ENCODE measurements at regions not wholly inside any gene's neighbourhood (a gene's known extent, or its start where the extent isn't known, plus 50 kb on each side); places are given as distances from the start of the nearest gene placed in this dataset.

DNA sequence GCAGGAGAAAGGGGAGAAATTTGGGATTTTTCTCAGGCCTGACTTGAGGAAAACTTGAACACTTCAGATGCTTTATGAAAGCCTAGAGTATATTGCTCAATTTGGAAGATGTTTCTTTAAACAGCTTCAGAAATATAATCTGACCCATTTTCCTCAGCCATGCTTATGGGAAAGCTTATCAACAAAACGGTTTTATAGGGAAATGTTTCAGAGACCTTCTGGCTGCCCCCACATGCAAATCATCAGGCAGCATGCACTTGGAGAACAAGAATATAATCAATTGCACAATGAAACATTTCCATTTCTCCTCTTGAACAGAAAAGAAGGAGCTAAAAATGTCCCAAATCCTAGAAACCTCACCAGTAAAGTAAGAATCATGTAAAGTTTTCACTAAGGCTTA, 411.2 kb upstream of the ETAA1 start:
- no peak for DNase-seq

DNA sequence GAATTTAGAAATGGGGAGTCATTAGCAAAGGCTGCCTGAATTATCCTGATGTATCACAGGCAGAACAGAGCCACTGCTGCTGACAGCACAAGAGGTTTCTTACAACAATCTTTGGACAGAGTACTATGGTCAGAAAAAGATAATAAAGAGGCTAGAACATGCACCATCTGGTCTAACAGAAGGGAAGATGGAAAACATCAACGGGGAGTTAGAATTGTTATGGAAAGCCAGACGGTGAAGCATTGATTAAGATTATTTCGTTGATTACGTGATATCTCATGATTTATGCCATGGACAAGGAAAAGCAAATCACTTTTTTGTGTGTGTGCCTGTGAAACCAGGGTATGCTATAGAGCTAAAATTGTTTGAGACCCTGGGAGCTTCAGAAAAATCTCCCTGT, 409.4 kb upstream of the ETAA1 start:
- no peak for DNase-seq

DNA sequence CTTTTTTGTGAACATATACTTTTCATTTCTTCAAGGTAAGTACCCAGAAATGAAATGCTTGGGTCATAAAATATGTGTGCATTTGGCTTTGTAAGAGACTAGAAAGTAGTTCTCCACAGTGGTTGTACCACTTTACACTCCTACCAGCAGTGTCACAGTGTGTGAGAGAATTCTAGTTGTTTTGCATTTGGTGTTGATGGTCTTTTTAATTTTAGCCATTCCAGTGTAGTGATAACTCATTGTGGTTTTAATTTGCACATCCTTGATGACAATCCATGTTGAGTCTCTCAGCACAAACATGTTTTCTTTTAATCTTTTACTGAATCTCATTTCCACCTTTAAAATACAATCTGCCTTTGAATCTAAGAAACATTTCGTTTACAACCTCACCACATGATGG, 402.5 kb upstream of the ETAA1 start:
- no peak for DNase-seq

DNA sequence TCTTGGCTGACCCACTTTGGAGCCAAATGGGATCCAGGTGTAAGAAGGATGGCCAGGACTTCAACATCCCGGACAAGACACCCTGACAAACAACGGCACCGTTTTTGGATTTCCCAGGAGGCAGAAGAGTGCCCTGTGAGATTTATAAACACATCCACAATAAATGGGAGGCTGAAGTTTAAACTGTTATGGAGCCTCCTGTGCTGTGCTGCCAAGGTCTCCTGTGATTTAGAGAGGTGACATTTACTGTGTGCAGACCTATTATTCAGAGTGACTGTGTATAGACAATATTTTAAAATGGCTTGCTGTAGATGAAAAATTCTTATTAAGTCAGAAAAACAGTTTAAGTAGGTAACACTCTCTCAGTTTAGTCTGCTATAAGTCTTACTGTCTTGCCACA, 401.5 kb upstream of the ETAA1 start:
- no peak for DNase-seq

DNA sequence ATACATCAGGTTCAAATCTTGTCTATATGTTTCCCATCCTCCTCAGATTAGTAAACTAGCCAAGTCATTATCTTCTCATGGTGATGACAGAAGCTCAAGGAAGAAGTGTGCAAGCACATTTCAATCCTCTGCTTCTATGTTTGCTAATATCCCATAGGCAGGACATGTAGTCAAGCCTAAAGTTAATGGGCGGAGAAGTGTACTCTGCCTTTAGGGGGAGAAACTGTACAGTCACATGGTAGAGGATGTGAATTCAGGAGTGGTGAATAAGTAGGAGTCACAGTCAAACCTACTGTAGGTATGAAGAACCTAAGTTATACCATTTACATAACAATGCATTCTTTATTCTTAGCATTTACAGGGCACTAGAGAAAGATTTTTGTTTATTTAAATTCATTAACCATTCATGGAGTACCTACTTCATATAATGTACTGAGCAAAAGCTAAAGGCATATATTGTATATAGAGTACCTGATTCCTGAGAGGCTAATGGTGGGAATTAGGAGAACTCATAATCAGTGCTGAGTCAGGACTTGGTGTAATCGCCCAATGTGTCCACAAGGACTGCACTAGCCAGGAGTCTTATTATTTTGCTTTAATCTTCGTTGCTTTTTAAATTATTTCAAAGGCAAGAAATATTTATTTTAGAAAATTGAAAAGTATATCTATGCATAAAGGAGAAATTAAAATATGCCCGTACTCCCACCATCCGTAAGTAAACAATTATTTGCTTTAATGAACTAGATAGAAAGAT, 394.3 kb upstream of the ETAA1 start:
- DNase-seq: no peak

DNA sequence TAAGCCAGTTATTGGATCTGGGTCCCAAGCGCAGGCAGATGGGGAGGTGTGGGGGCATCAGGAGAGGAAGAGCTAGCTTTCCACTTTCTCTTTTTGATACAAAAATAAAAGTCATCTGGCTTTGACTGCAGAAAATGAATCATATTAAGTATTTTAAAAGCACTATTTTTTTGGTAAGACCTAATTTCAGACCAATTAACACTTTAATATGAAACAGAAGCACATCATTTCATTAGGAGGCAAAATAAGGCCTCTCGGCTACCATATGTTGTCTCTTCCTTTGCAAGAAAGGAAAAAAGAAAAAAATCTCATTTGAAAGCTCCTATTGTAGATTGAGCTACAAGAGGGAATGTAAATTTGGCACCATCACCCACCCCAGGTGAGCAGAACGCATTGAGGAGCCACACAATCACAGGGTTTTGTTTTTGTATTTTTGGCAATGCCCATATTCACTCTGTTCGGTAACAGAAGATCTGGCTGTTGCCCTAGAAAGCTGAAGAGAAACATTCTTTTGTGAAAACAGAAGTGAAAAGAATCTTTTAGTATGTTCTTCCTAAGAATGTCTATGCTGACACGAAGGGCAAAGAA, 390.7 kb upstream of the ETAA1 start:
- no peak for DNase-seq

DNA sequence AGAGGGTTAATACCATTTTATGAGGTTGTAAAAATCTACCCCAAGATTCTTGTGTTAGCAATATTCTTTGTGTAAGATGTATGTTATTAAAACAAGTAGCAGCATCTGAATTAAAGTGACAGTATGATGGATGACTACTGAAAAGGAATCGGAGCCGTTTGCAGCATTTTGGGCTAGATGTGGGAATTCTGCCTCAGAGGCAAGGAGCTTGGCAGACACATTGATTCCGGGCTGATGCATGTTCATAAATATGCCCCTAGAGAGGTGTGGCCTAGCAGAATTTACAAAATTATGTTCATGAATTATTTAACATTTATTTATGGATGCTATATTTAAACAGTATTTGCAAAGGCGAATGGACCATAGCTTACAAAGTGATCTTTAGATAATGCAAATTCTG, 389.0 kb upstream of the ETAA1 start:
- DNase-seq: no peak

DNA sequence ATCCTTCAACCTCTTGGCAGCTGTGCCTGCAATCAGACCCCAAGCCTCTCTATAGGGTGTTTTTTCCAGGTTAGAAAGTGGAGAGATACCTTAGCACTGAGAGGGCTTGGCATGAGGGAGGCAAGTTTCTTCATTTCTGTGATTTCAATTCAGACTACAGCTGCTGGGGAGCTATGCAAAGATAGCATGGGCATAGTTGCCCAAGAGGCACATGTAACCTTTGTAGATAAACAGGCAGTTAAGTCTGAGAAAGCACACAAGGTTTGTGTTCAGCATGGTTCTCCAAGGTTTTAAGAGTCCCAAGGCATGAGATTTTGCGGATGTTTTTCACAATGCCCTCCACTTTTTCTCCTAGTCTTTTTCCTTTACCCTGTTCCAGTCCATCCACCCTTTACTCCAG, 385.0 kb upstream of the ETAA1 start:
- no peak for DNase-seq

DNA sequence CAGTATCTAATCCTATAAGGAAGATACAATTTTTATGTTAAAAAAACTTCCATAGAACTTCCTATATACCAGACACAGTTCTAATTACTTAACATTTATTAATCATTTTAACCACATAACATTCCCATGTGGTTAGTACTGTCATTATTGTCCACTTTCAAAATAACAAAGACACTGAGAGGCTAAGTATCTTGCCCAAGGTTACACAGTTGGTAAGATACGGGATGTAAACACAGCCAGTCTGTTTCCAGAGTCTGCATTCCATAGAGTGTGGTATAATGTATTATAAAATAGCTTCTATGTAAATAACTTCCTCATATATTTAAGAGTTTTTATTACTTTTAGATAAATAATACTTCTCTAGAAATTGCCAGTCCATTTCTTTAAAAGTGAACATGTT, 383.3 kb upstream of the ETAA1 start:
- no peak for DNase-seq

DNA sequence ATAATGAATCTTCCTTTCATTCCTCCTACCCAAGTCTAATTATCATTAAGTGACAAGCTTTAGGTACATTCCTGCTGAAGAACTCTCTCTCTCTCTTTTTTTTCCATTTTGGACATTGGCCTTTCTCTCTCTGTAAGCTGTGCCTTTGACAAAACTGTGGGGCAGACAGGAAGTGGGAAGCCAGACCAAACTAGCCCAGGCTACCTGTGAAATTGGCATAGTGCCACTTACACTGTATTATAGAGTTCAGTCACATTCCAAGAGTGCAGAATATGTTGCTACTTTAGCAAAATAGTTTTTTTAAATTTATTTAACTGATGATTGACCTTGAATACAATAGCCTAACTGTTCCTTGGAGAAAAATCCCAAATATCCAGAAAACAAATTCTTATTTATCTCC, 381.5 kb upstream of the ETAA1 start:
- no peak for DNase-seq

DNA sequence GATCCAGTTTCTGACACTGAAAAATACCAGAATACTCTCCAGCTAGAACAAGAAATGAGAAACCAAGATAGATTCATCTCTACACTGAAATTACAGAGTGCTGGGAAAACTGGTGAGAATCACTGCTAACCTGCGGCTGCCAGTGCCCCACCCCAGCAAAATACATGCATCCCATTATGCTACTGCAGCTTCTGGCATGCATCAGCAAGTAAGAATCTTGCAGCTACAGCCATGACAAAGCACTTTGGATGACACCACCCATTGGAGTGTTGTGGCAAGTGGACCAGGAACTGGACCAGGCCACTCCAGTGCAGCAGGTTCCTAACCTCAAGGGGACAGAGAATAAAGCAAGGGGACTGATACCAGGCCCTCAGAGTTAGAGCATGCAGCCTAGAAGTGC, 378.8 kb upstream of the ETAA1 start:
- DNase-seq: no peak

DNA sequence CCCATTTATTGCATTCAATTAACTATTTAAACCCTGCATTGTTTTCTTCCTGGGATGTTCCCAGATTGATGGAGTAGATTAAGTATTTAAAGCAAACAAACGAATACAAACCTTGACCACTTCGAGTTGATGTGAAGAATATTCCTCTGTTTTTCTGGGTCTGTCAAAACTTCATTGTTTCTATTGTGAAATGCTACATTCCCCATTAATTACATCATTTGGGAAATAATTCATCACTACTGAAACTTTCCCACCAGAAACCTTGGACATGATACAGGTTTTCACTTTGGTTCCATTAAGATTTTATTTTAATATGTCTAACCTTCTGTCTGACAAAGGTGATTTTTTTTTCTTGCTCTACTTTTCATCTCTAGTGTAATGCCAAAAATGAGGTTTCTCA, 365.1 kb upstream of the ETAA1 start:
- DNase-seq: no peak

DNA sequence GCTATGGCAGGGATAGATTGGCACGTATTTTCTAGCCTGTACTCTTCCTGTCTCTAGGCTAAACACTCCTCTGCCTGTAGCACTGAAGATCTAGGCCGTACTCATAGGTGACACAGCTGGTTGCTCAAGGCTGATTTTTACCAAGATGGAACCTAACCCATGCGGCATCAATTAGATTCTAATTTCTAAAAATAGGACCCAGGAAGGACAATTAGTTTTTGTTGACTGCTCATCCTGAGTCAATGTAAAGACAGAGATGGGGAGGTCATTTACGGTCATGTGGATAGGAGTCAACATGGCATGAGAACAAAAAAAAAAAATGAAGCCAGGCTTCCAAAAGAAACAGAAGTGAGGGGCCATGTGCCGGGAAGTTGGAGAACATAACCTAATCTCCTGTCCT, 360.7 kb upstream of the ETAA1 start:
- peak; percentile 12 for DNase-seq

DNA sequence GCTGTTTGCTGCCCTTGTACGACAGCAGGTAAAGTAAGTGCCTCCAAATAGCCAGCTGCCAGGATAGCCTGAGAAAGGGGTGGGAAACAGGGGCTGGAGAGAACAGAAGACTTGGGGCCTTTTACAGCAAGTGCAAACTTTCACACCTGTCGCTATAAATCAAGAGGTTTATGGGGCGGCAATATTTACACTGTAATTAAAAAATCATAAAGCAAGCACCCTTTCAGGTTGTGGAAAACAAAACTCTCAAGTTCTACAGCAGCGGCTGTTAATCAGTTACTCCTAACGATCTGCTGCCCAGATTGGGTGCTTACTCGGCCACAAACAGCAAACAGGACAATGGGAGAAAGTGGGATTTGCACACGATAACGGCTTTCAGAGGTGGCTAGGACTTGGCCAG, 359.5 kb upstream of the ETAA1 start:
- peak; percentile 76 for DNase-seq

DNA sequence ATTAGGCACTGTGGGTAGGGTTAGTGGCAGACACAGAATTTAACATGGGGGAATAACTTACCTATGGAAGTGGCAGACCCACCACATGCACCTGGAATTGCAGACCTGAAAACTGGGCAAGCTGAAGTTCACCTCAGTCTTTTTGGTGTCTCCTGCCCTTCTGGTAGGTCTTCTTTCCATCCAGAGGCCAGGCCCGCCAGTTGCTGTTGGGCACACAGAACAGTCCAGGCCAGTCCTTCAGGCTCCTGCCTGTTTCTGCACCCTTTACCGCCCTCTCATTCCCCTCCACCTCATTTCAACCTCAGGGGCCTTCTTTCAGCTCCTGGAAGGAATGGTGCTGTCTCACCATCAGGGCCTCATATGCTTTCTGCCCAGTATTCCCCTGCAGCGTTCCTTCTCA, 358.9 kb upstream of the ETAA1 start:
- no peak for DNase-seq

DNA sequence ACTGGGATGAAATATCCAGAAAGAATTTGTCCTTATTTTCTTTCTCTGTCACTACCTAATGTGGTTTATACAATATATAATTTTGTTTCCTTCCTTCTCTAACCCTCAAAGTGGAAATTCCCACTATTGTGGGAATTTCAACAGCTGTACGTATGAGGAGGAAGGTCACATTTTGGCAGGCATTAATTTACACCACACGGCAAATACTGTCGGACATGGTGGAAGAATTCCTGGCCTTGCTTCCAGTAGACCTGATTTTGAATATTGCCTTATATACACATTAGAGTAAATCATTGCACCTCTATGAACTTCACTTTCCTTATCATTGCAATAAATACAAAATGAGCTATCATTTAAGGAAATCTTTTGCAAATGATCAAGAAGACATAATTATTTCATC, 358.1 kb upstream of the ETAA1 start:
- no peak for DNase-seq

DNA sequence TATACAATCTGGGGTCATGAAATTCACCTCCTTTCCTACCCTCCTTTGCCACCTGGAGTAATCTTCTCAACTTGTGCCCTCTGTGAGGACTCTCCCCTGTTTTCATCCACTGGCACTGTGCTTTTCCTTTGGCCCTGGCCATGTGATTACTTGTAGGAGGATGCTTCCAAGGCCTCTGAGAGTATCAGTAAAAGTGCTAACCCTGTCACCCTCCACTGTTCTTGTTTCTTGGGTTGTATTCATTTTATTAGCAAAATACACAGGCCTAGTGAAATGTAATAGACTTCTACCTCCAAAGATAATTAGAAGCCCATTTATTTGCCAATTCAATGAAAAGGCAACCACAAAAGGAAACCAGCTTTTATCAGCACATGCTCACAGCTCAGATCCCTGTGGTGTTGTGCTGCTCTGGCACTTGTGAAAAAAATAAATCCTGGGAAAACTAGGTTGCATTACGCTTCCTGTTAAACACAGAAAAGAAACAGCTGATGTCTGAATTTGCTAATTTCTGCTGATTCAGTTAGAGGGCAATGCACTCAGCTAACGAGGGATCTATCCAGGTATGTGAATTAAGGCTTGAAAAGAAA, 357.5 kb upstream of the ETAA1 start:
- no peak for DNase-seq

DNA sequence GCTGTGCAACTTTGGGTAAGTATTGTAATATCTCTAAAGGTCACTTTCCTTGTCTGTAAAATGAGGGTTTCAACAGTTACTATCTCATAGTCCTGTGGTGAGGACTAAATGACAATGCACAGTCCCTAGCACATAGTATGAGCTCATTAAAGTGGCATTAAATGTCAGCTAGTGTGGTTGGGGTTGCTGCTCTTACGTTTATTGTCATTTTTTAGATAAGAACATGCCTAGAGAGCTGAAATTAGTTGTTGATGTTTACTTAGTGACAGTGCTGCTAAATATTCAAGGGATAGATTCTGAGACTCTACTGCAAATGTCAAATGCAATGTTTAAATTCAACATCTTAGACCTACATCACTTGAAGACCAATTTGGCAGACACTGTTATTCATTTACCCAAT, 356.1 kb upstream of the ETAA1 start:
- no peak for DNase-seq

DNA sequence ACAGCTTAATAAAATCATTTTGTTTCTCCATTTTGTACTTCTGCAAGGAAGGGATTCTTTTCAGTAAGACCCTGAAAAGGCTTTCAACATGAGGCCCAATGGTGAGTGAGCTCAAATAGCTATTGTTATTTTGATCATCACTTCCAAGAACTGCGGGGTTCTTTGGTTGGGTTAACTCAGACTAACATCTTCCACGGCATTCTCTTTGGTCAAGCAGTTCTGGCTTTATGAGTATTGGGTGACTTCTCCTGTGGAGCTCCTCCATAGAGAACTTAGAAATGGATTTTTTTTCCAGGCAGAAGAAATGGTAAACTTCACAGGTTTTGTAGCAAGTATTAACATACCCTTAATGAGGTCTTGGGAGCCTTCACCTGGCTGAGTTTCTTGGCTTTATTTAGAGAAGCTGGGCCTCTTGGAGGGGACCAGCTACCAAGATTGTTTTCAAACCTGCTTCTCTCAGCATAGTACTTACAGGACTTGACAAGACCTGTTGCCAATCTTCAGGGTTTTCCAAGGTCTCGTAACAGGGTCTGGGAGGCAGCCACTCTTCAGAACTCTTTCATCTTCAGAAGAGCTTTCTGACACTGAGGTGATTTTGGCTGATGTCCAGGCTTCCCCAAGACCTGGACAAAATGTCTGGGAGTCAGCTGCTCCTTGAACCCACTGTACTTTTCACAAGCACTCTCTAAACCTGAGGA, 353.2 kb upstream of the ETAA1 start:
- DNase-seq: no peak

DNA sequence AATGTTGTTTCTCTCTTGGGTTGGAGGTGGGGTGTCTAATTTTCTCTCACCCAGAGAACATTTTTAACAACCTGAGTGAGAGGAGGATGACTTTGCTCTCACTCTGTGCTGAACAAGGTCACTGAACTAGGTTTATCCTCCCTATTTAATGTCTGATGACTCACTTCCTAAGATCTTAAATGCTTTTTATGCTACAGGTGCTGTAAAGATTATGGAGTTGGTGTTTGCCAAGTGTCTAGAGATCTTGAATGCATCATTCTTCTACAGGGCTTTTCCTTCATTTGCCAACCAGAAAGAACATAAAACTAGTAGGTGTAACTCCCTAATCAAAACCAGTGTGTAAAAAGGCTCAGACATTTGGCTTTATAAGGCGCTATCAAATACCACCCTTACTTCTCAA, 350.5 kb upstream of the ETAA1 start:
- DNase-seq: no peak

DNA sequence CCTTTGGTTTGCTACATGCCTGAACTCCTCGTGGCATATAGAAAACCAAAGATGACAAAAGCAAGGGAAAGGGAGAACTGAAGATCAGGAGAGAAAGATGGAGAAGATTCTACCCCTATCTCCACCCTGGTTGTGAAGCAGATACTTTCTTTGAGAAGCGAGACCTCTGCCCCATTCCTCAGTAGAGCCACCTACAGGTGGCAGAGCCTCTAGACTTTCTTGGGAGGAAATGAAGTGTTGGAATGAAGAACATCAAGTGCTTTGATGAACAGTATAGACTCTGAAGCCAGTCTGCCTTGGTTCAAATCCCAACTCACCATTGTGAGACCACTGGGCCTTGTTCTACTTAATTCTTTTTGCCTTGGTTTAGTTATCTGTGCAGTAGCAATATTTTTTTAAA, 348.8 kb upstream of the ETAA1 start:
- no peak for DNase-seq

DNA sequence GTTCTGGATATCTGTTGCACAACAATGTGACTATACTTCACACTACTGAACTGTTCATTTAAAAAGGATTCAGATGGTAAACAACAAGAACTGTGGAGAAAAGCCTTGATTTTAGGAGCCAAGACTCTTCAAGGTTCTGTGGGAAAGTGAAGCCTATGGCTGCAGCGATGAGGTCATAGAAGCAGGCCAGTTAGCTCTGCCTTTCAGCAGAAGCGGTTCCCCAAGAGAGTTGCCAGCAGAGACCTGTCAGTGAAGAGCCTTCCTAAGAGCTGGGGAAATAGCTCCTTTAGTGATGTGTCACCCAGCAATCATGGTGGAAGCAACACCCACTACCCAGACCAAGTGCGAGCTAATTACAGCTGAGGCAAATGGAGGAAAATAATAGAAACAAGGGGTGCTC, 346.5 kb upstream of the ETAA1 start:
- no peak for DNase-seq

DNA sequence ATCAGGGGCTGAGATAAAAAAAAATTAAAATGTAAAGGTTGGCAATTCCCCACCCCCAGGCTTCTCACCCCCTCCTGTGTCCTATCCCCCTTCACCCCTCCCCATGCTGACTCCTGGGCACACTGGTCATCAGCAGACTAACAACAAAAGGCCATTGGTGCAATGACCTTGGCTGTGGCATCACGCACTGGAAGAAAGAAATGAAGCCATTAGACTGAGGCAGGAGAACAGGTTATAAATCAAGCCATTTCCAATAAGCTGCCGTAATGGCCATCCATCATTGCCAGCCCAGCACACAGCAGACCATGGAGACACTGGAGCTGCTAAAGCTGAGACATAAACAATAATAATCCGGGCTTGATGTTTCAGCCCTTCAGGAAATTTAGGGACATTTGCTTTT, 342.4 kb upstream of the ETAA1 start:
- DNase-seq: no peak
